SK-N-SH (cell line): ENCODE measurements at regions not wholly inside any gene's neighbourhood (a gene's known extent, or its start where the extent isn't known, plus 50 kb on each side); places are given as distances from the start of the nearest gene placed in this dataset.

Source experiments
- CTCF ChIA-PET: fragments of 300-600, 350-600 bp; formaldehyde crosslinking; extraction: SDS; loops from one replicate; lab custom pipeline; 2021; lab: Yijun Ruan, JAX
- POLR2A ChIA-PET: fragments of 350-600 bp; sonication (Branson Sonifier 250); formaldehyde crosslinking; extraction: SDS; loops from one replicate; lab custom pipeline; 2020; ENCODE audit warnings: antibody characterized with exemption, inconsistent platforms; lab: Yijun Ruan, JAX
- DNase-seq: peaks from one replicate; pipeline ENCODE4 v3.0.0; 2012
- H2AFZ ChIP-seq: fragments of 200-600 bp; sonication (generic); 2 replicates; pipeline ENCODE4 v1.8.1; 2016; ENCODE audit warnings: antibody characterized with exemption, mild to moderate bottlenecking, low read depth
- H3F3A ChIP-seq: fragments of 200-600 bp; sonication (generic); replicated peaks from 2 replicates; pipeline ENCODE3; 2016; ENCODE audit warnings: antibody characterized with exemption, mild to moderate bottlenecking; ENCODE audit not compliant: insufficient read depth
- H3K27ac ChIP-seq, 2 experiments: fragments of 200-500 bp in 1 of 2; fragments of 200-600 bp in 1 of 2; sonication (Bioruptor generic) in 1 of 2; sonication (generic), shearing (Covaris generic) in 1 of 2; 2 replicates each; pipeline versions ENCODE4 v1.5.1 to v1.6.1; 2014 to 2016; ENCODE audit warnings: low read depth in 2 of 2, inconsistent platforms in 1 of 2, low read length in 1 of 2, mild to moderate bottlenecking in 1 of 2, mixed read lengths in 1 of 2
- H3K27me3 ChIP-seq: fragments of 200-600 bp; sonication (generic), shearing (Covaris generic); 2 replicates; pipeline ENCODE4 v1.6.1; 2016; ENCODE audit warnings: mixed run types; ENCODE audit not compliant: insufficient read depth
- H3K36me3 ChIP-seq, 2 experiments: fragments of 200-500 bp in 1 of 2; fragments of 200-600 bp in 1 of 2; sonication (Bioruptor generic) in 1 of 2; sonication (generic) in 1 of 2; replicated peaks in 1 of 2; 2 replicates each; pipeline versions ENCODE3 to v1.5.1; 2014 to 2016; ENCODE audit warnings: low read length in 1 of 2, mild to moderate bottlenecking in 1 of 2; ENCODE audit not compliant: insufficient read depth in 2 of 2, control insufficient read depth in 1 of 2
- H3K4me1 ChIP-seq, 2 experiments: fragments of 200-500 bp in 1 of 2; fragments of 200-600 bp in 1 of 2; sonication (Bioruptor generic) in 1 of 2; sonication (generic), shearing (Covaris generic) in 1 of 2; 2 replicates each; pipeline versions ENCODE4 v1.5.1 to v1.6.1; 2014 to 2016; ENCODE audit warnings: low read depth in 1 of 2, low read length in 1 of 2, mixed run types in 1 of 2; ENCODE audit not compliant: insufficient read depth in 2 of 2, control insufficient read depth in 1 of 2
- H3K4me2 ChIP-seq: fragments of 200-600 bp; sonication (generic), shearing (Covaris generic); 2 replicates; pipeline ENCODE4 v1.6.1; 2017; ENCODE audit warnings: mixed run types
- H3K4me3 ChIP-seq, 2 experiments: fragments of 200-500 bp in 1 of 2; fragments of 200-600 bp in 1 of 2; sonication (Bioruptor generic) in 1 of 2; sonication (generic), shearing (Covaris generic) in 1 of 2; 2 replicates each; pipeline versions ENCODE4 v1.5.1 to v1.8.1; 2014 to 2016; ENCODE audit warnings: low read depth in 2 of 2, inconsistent platforms in 1 of 2, low read length in 1 of 2, mild to moderate bottlenecking in 1 of 2, mixed read lengths in 1 of 2, moderate library complexity in 1 of 2
- H3K79me2 ChIP-seq: fragments of 200-600 bp; sonication (generic); 2 replicates; pipeline ENCODE4 v1.8.1; 2017; ENCODE audit warnings: mild to moderate bottlenecking; ENCODE audit not compliant: insufficient read depth
- H3K9ac ChIP-seq: fragments of 200-600 bp; sonication (generic); 2 replicates; pipeline ENCODE4 v1.6.1; 2017; ENCODE audit warnings: mixed run types
- H3K9me2 ChIP-seq: fragments of 200-600 bp; sonication (generic); 2 replicates; pipeline ENCODE4 v1.6.1; 2017; ENCODE audit warnings: mixed run types
- H3K9me3 ChIP-seq: fragments of 200-600 bp; sonication (generic); 2 replicates; pipeline ENCODE4 v1.6.1; 2017; ENCODE audit warnings: mixed run types, mild to moderate bottlenecking, moderate library complexity
- H4K20me1 ChIP-seq: fragments of 200-600 bp; sonication (generic); 2 replicates; pipeline ENCODE4 v1.6.1; 2017; ENCODE audit warnings: mild to moderate bottlenecking, mixed run types; ENCODE audit not compliant: insufficient read depth
- CHD2 ChIP-seq: fragments of 150-350 bp; IDR thresholded peaks from 2 replicates; pipeline ENCODE4 v1.6.1; 2018; ENCODE audit warnings: low read length; ENCODE audit not compliant: partially characterized antibody
- FOXJ3 ChIP-seq: sonication (generic); formaldehyde crosslinking; IDR thresholded peaks from 2 replicates; pipeline ENCODE4 v1.5.1; 2020; ENCODE audit warnings: mild to moderate bottlenecking, missing genetic modification reagents
- FOXM1 ChIP-seq: IDR thresholded peaks from 2 replicates; pipeline ENCODE4 v1.4.0; 2012; ENCODE audit warnings: low read depth, mild to moderate bottlenecking
- GABPA ChIP-seq: IDR thresholded peaks from 2 replicates; pipeline ENCODE4 v1.4.0; 2012; ENCODE audit warnings: low read depth, mild to moderate bottlenecking
- IRF3 ChIP-seq: fragments of 150-350 bp; IDR thresholded peaks from 2 replicates; pipeline ENCODE4 v1.6.1; 2016; ENCODE audit warnings: mild to moderate bottlenecking, low read depth, low read length
- MEF2A ChIP-seq: IDR thresholded peaks from 2 replicates; pipeline ENCODE4 v1.4.0; 2012; ENCODE audit warnings: low read depth, borderline replicate concordance
- PBX3 ChIP-seq: IDR thresholded peaks from 2 replicates; pipeline ENCODE4; 2012
- RAD21 ChIP-seq: IDR thresholded peaks from 2 replicates; pipeline ENCODE4 v1.6.1; 2012; ENCODE audit warnings: mild to moderate bottlenecking, low read length
- RXRA ChIP-seq: IDR thresholded peaks from 2 replicates; pipeline ENCODE4 v1.4.0; 2012; ENCODE audit warnings: low read depth, mild to moderate bottlenecking, borderline replicate concordance
- SIN3A ChIP-seq: IDR thresholded peaks from 2 replicates; pipeline ENCODE4 v1.6.1; 2012; ENCODE audit warnings: low read depth, mild to moderate bottlenecking, low read length, moderate library complexity, borderline replicate concordance
- TAF1 ChIP-seq: IDR thresholded peaks from 2 replicates; pipeline ENCODE4 v1.6.1; 2012; ENCODE audit warnings: low read depth, mild to moderate bottlenecking, low read length, moderate library complexity, borderline replicate concordance
- USF1 ChIP-seq: IDR thresholded peaks from 2 replicates; pipeline ENCODE4 v1.4.0; 2012; ENCODE audit warnings: low read depth, borderline replicate concordance
- YY1 ChIP-seq: IDR thresholded peaks from 2 replicates; pipeline ENCODE4 v1.4.0; 2012; ENCODE audit warnings: low read depth, mild to moderate bottlenecking
- ZBTB33 ChIP-seq: IDR thresholded peaks from 2 replicates; pipeline ENCODE4 v1.4.0; 2012; ENCODE audit warnings: low read depth, borderline replicate concordance
- WGBS: methylation state at CpG from one replicate; pipeline ENCODE4 v1.1.6; 2017; ENCODE audit warnings: low lambda C conversion rate; 5-methylcytosine and 5-hydroxymethylcytosine counted together

- Histone ChIP-seq H3K4me3 (no peak overlapping the region), H2AFZ (no peak overlapping the region), H4K20me1 (no peaks in the 10 kb centered on the region), H3K9me2 (no peaks in the 10 kb centered on the region), H3K27ac (no peak overlapping the region), H3K9me3 (no peaks in the 10 kb centered on the region), H3K36me3 (no peaks in the 10 kb centered on the region), H3F3A (no peaks in the 10 kb centered on the region), H3K79me2 (no peaks in the 10 kb centered on the region), H3K4me1 (no peaks in the 10 kb centered on the region), H3K9ac (no peak overlapping the region), H3K27me3 (peaks cover 22% of the 10 kb centered on the region), H3K4me2 (no peak overlapping the region)
- ChIA-PET CTCF (no interaction called here), POLR2A (no interaction called here)
- 0% methylated on average over 1 of the region's 1 CpG for WGBS
- no peak for DNase-seq
- TF ChIP-seq ZBTB33 = no peak
- no peak for TF ChIP-seq CHD2
- no peak for TF ChIP-seq SIN3A
- TF ChIP-seq FOXJ3 (CRISPR knock-in tag) = no peak
- TF ChIP-seq YY1 = no peak
- TF ChIP-seq IRF3 = no peak
- no peak for TF ChIP-seq PBX3
- TF ChIP-seq USF1 = no peak
- no peak for TF ChIP-seq RAD21
- TF ChIP-seq MEF2A = no peak
- TF ChIP-seq RXRA = no peak
- TF ChIP-seq FOXM1 = no peak
- no peak for TF ChIP-seq TAF1
- no peak for TF ChIP-seq GABPA
Observed at GRCh38 chr17:13128676-13129075, 110.8 kb upstream of the ELAC2 start.
